Neural progenitor cell (in vitro differentiated cells): ENCODE measurements at regions not wholly inside any gene's neighbourhood (a gene's known extent, or its start where the extent isn't known, plus 50 kb on each side); places are given as distances from the start of the nearest gene placed in this dataset.

Source experiments
- DNase-seq: peaks from one replicate; pipeline ENCODE4 v3.0.0-alpha.2; 2016; ENCODE audit warnings: low spot score
- H2AFZ ChIP-seq: fragments of 200-600 bp; sonication (generic); replicated peaks from 2 replicates; pipeline ENCODE4 v1.6.1; 2016; ENCODE audit warnings: antibody characterized with exemption
- H3F3A ChIP-seq: fragments of 200-600 bp; sonication (generic); 2 replicates; pipeline ENCODE4 v1.6.1; 2016; ENCODE audit warnings: antibody characterized with exemption, low read depth
- H3K27ac ChIP-seq: fragments of 200-600 bp; sonication (generic); 2 replicates; pipeline ENCODE4 v1.5.1; 2016; ENCODE audit warnings: mild to moderate bottlenecking
- H3K27me3 ChIP-seq: fragments of 200-600 bp; sonication (generic); 2 replicates; pipeline ENCODE4 v1.6.1; 2016; ENCODE audit warnings: mild to moderate bottlenecking, moderate library complexity
- H3K36me3 ChIP-seq: fragments of 200-600 bp; sonication (generic); 2 replicates; pipeline ENCODE4 v1.5.1; 2016
- H3K4me1 ChIP-seq: fragments of 200-600 bp; sonication (generic); 2 replicates; pipeline ENCODE4 v1.6.1; 2016; ENCODE audit warnings: mixed run types
- H3K4me2 ChIP-seq: fragments of 200-600 bp; sonication (generic); 2 replicates; pipeline ENCODE4 v1.6.1; 2016
- H3K4me3 ChIP-seq: fragments of 200-600 bp; sonication (generic); 2 replicates; pipeline ENCODE4 v1.5.1; 2016
- H3K79me2 ChIP-seq: fragments of 200-600 bp; sonication (generic); 2 replicates; pipeline ENCODE4 v1.6.1; 2016; ENCODE audit warnings: low read depth
- H3K9ac ChIP-seq: fragments of 200-600 bp; sonication (generic); 2 replicates; pipeline ENCODE4 v1.6.1; 2016
- H3K9me3 ChIP-seq: fragments of 200-600 bp; sonication (generic); 2 replicates; pipeline ENCODE4 v1.5.1; 2016; ENCODE audit warnings: low read depth
- H4K20me1 ChIP-seq: fragments of 200-600 bp; sonication (generic); 2 replicates; pipeline ENCODE4 v1.6.1; 2016; ENCODE audit warnings: low read depth
- H3K27ac Mint-ChIP-seq: 3 replicates; pipeline ENCODE4 v1.8.0; 2021; ENCODE audit warnings: mixed read lengths
- H3K27me3 Mint-ChIP-seq: 2 replicates; pipeline ENCODE4 v1.8.0; 2022; ENCODE audit warnings: low read depth, mild to moderate bottlenecking, inconsistent platforms, moderate library complexity, mixed read lengths; ENCODE audit not compliant: insufficient read depth
- H3K36me3 Mint-ChIP-seq: 3 replicates; pipeline ENCODE4 v1.8.0; 2021; ENCODE audit warnings: mixed read lengths
- H3K4me1 Mint-ChIP-seq: 3 replicates; pipeline ENCODE4 v1.8.0; 2021; ENCODE audit warnings: mixed read lengths
- H3K4me3 Mint-ChIP-seq: 3 replicates; pipeline ENCODE4 v1.8.0; 2021; ENCODE audit warnings: mild to moderate bottlenecking, moderate library complexity, mixed read lengths
- H3K9me3 Mint-ChIP-seq: 3 replicates; pipeline ENCODE4 v1.8.0; 2020; ENCODE audit warnings: mixed read lengths
- EZH2 ChIP-seq: fragments of 200-600 bp; sonication (generic); IDR thresholded peaks from 2 replicates; pipeline ENCODE4 v1.6.1; 2017; ENCODE audit warnings: antibody characterized with exemption, mild to moderate bottlenecking, moderate library complexity
- EZH2phosphoT487 ChIP-seq: fragments of 200-600 bp; sonication (generic); IDR thresholded peaks from 2 replicates; pipeline ENCODE4 v1.6.1; 2017; ENCODE audit warnings: antibody characterized with exemption
- TF ChIP-seq, protein P1 (sequence below): fragments of 200-600 bp; sonication (generic); IDR thresholded peaks from 2 replicates; pipeline ENCODE4 v1.5.1; 2017; ENCODE audit warnings: antibody characterized with exemption, mild to moderate bottlenecking

DNA sequence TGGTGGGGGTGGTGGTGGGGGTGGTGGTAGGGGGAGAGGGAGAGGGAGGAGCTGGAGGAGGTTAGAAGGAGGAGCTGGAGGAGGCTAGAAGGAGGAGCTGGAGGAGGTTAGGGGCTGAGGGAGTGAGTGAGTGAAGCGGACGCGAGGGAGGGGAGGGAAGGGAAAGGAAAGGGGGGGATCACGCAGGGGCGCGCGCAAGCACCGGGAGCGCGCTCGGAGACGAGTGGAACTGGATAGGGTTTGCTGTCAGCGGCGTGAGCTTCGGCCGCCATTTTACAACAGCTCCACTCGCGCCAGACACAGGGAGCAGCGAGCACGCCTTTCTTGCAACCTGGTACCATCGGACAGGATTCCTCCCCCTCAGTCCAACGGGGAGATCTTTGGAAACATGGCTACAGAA lies 90.5 kb upstream of the FERMT1 start:
- Mint-ChIP-seq H3K4me1 (no peaks in the 10 kb centered on the region), H3K4me3 (no peak overlapping the region), H3K27me3 (no peaks in the 10 kb centered on the region), H3K27ac (no peak overlapping the region), H3K9me3 (no peaks in the 10 kb centered on the region), H3K36me3 (no peaks in the 10 kb centered on the region)
- Histone ChIP-seq H3F3A (no peaks in the 10 kb centered on the region), H3K79me2 (no peaks in the 10 kb centered on the region), H3K9ac (no peak overlapping the region), H2AFZ (no peak overlapping the region), H3K27me3 (no peaks in the 10 kb centered on the region), H3K4me2 (no peak overlapping the region), H3K4me3 (no peak overlapping the region), H3K9me3 (no peaks in the 10 kb centered on the region), H3K27ac (no peak overlapping the region), H4K20me1 (no peaks in the 10 kb centered on the region), H3K4me1 (no peaks in the 10 kb centered on the region), H3K36me3 (no peaks in the 10 kb centered on the region)
- TF ChIP-seq EZH2, result no peak
- no peak for TF ChIP-seq EZH2phosphoT487
- TF ChIP-seq, protein P1, sequence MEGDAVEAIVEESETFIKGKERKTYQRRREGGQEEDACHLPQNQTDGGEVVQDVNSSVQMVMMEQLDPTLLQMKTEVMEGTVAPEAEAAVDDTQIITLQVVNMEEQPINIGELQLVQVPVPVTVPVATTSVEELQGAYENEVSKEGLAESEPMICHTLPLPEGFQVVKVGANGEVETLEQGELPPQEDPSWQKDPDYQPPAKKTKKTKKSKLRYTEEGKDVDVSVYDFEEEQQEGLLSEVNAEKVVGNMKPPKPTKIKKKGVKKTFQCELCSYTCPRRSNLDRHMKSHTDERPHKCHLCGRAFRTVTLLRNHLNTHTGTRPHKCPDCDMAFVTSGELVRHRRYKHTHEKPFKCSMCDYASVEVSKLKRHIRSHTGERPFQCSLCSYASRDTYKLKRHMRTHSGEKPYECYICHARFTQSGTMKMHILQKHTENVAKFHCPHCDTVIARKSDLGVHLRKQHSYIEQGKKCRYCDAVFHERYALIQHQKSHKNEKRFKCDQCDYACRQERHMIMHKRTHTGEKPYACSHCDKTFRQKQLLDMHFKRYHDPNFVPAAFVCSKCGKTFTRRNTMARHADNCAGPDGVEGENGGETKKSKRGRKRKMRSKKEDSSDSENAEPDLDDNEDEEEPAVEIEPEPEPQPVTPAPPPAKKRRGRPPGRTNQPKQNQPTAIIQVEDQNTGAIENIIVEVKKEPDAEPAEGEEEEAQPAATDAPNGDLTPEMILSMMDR, result no peak
- DNase-seq, result no peak

DNA sequence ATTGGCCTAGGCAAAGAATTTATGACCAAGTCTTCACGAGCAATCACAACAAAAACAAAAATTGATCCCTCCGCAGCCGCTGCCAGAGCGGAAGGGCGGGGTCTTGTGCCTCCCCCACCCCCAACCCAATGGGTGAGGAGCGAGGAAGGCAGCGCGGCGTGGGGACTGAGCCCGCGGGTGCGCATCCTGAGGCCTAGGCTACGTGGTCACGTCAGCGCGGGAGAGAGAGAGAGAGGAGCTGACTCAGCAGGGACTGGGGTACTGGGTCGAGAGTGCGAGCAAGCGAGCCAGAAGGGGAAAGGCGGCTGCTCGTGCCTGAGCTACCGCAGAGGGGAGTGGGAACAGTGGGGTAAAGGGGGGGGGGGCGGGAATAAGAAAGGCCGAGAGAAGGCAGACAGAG lies 90.1 kb upstream of the FERMT1 start:
- no peaks in the 10 kb centered on the region for H3F3A ChIP-seq
- no peak overlapping the region for H3K4me3 ChIP-seq
- H3K9me3 ChIP-seq, result no peaks in the 10 kb centered on the region
- H4K20me1 ChIP-seq, result no peaks in the 10 kb centered on the region
- Mint-ChIP-seq H3K4me3 (no peak overlapping the region), H3K9me3 (no peaks in the 10 kb centered on the region), H3K27me3 (no peaks in the 10 kb centered on the region), H3K27ac (no peak overlapping the region), H3K36me3 (no peaks in the 10 kb centered on the region), H3K4me1 (no peaks in the 10 kb centered on the region)
- H3K4me2 ChIP-seq, result no peak overlapping the region
- H3K9ac ChIP-seq, result no peak overlapping the region
- no peak for TF ChIP-seq EZH2
- no peak for TF ChIP-seq EZH2phosphoT487
- TF ChIP-seq, protein P1, result no peak
- H3K4me1 ChIP-seq, result no peaks in the 10 kb centered on the region
- no peak overlapping the region for H3K27ac ChIP-seq
- H3K36me3 ChIP-seq, result no peaks in the 10 kb centered on the region
- no peaks in the 10 kb centered on the region for H3K79me2 ChIP-seq
- H3K27me3 ChIP-seq, result no peaks in the 10 kb centered on the region
- no peak for DNase-seq
- H2AFZ ChIP-seq, result no peak overlapping the region

DNA sequence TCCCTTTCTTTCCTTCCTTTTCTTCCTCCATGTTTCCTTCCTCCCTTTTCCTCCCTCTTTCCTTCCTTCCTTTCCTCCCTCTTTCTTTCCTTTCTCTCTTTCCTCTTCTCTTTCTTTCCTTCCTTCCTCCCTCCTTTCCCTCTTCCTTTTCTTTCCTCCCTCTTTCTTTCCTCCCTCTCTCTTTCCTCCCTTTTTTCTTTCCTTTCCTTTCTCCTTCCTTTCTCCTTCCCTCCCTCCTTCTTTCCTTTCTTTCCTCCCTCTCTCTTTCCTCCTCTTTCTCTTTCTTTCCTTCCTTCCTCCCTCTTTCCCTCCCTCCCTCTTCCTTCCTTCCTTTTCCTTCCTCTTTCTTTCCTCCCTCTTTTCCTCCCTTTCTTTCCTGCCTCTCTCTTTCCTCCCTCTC lies 86.3 kb upstream of the FERMT1 start:
- no peak overlapping the region for H2AFZ ChIP-seq
- no peaks in the 10 kb centered on the region for H3K36me3 Mint-ChIP-seq

More for the DNA sequence above, 86.3 kb upstream of the FERMT1 start:
- H3K79me2 ChIP-seq, result no peaks in the 10 kb centered on the region
- no peak overlapping the region for H3K27ac ChIP-seq
- H3F3A ChIP-seq, result no peaks in the 10 kb centered on the region
- no peak overlapping the region for H3K9ac ChIP-seq
- no peak overlapping the region for H3K4me3 ChIP-seq
- H3K9me3 ChIP-seq, result no peaks in the 10 kb centered on the region
- Mint-ChIP-seq H3K27me3 (no peaks in the 10 kb centered on the region), H3K4me3 (no peak overlapping the region), H3K4me1 (no peaks in the 10 kb centered on the region), H3K9me3 (peaks cover 3% of the 10 kb centered on the region), H3K27ac (no peak overlapping the region)
- no peaks in the 10 kb centered on the region for H3K27me3 ChIP-seq
- no peaks in the 10 kb centered on the region for H4K20me1 ChIP-seq
- H3K36me3 ChIP-seq, result no peaks in the 10 kb centered on the region
- H3K4me2 ChIP-seq, result no peak overlapping the region
- TF ChIP-seq EZH2phosphoT487 (no peak), EZH2 (no peak)
- TF ChIP-seq, protein P1, result no peak
- H3K4me1 ChIP-seq, result no peaks in the 10 kb centered on the region
- no peak for DNase-seq
